T-helper 22 cell (primary cell): ENCODE measurements at regions not wholly inside any gene's neighbourhood (a gene's known extent, or its start where the extent isn't known, plus 50 kb on each side); places are given as distances from the start of the nearest gene placed in this dataset.

Experiments
- DNase-seq: peaks from one replicate; pipeline ENCODE4 v3.0.0-alpha.2; 2020; ENCODE audit warnings: low read depth

DNA sequence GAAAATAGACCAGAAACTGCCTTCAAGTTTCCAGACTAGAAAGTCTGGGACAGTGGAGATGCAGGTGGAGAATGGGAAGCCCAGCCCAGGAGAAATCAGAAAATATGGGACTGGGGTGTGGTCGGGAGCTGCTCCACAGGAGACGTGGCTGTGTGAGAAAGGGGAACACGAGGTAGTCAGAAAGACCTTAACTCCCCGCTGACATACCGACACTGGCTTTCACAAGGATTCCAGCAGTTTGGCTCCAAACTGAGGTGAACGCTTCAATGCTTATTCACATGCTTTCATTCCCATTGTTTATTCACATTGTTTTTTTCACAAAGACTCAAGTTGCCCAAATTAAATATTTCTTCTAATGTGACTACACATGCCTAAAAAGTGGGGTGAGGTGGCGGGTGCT, 111.5 kb upstream of the SLCO3A1 start:
- no peak for DNase-seq

DNA sequence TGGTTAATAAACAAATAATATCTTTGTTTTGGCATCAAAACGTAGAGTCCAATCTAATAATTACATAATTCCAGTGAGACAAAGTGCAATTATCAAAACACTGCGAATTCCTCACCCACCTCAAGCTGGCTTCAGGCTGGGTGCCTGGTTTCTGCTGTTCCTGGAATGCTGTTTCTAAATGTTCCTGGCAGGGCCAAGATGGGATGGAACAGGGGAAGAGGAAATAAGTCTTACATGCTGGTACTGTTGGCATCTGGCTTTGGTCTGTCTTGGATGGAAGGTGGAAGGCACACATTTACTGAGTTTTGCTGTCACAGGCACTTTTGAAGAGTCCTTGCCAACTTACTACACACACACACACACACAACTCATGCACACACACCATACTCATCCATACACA, 101.9 kb upstream of the SLCO3A1 start:
- DNase-seq: no peak

DNA sequence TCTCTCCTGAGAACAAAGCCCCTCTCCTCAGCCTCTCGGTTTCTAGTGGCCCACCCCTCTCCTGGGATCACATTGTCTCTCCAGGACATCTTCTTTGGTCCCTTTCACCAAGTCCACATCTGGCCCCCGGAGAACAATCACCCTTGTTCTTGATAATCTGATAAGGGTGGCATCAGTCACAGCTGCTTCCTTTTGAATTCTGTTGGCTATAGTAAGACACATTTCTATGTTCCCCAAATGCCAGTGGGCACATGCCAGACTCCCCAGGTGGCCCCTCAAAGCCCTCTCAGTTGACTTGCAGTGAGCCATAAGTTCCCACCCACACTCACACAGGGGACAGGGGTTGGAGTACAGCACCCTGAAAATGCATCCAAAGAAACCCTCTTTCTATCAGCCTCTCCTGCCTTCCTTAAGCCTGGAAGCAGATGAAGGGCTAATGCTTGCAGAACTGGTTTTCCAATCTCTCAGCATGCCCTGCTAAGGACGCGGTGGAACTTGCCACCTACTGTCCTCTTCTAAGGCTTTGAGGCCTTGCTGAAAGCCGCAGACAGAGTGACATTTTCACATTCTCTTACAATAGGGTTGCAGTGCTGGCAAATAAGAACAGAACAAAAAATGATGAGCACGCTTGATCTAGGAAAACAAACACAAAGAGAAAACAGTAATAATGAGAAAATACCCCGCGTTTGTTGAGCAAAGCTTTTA, 101.3 kb upstream of the SLCO3A1 start:
- DNase-seq: no peak

DNA sequence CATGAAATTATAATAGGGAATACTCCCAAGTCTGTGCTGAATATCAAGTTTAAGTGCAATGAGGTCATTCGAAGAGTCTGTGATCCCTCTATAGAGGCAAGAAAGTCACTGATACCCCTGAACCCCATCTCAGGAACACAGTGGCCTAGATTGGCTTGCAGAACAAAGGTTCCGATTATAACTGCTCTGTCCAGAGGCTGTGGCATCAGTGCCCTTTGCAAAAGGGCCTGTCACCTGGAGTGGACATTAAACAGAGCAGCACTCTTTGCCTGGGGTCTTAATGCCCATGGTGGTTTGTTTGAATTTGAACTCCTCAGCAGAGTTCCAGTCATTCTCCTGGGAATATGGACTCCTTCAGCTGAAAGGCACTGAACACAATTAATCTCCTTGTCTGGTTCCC, 93.9 kb upstream of the SLCO3A1 start:
- no peak for DNase-seq

DNA sequence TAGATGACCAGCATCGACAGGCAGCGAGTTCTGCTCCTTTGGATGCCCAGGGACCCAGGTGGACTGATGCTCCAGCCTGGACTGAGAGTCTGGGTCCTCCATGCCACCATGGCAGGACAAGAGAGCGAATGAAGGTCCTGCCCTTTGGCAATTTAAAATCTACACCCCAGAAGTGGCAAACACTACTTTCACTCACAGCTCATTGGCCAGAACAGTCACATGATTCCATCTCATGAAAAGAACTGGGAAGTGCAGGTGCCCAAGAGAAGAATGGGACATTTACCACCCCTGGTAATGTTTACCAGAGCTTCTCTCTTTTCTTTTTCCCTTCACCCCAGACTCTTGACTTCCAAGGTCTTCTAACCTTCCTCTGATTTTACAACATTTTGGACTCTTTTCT, 87.8 kb upstream of the SLCO3A1 start:
- DNase-seq: no peak

DNA sequence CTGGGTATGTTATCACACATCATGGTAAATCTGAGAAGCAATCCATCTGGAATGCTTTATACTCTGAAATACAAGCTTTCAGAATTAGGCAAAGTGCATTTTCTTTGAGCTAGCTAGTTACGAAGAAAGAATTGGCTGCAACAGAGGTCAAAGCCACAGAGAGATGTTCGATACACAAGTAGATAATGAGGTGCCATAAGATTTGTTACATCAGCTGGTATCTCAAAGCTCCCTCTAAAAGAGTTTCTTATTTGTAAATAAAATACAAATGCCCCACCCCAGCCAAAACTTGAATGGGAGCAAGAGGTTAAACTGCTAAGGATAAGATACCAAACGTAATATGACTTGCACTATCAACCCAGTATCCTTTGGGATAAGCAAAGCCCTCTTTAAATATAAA, 84.0 kb upstream of the SLCO3A1 start:
- no peak for DNase-seq

DNA sequence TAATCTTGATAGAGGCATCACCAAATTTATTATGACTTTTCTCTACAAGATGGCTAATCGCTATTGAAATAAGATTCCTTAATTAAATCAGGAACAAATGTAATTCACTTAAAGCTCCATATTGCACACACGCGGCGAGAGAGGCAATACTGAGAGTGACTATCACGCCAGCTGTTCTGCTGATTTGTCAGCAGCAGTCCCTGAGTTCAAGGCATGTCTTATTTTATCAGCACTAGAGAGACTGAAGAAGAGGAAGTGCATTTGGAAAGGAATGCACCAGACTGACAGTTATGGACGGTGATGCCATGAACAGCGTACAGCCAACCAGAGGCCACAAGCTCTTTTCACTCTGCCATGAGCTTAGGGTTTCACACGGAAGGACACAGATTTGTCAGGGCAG, 83.6 kb upstream of the SLCO3A1 start:
- no peak for DNase-seq

DNA sequence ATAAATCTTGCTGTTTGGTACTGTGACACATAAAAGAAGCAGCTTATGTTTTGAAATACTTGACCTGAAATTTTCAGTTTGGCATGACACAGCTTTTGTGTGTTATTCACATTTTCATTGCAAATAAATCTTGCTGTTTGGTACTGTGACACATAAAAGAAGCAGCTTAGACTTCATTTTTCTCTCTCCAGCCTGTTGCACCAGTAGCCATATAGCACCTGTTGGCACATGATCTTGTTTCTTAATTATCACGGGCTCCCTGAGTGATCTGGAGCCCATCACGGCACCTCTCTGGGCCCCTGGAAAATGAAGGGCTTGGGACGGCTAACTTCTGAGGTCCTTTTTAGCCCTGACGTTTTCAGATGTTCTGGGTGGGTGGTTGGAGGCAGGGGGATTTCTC, 77.4 kb upstream of the SLCO3A1 start:
- DNase-seq: no peak

DNA sequence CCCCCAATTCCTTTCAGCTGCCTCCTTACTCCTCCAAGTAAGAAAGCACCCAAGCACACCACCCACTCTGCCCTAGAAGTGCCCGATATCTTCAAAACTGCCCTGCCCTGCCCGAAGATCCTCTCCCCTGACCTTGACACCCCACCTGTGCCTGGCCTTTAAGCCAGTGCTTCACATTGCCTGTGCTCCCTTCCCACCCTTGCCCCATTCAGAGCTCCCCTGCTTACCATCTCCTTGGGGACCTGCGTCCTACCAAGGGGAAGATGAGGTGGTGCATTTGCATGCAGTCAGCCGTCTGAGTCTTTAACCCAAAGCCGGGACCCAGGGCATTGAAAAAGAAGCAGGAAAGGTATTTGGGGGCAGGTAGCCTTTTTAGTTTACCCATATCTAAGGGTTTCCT, 73.5 kb upstream of the SLCO3A1 start:
- DNase-seq: no peak

DNA sequence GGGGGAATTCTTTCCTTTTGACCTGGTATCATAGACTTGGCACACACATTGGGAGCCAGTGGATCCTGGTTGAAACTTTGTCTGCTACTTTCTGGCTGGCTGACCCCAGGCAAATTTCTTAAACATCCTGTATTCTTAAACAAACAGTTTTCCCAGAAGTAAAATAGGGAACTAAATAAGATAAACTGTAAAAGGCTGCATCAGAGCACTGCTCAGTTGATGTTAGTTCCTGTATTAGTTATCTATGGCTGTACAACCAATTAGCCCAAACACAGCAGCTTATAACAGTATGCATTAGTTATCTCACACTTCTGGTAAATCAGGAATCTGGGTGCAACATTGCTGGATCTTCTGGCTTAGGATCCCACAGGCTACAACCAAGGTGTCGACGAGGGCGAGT, 73.1 kb upstream of the SLCO3A1 start:
- DNase-seq: no peak

DNA sequence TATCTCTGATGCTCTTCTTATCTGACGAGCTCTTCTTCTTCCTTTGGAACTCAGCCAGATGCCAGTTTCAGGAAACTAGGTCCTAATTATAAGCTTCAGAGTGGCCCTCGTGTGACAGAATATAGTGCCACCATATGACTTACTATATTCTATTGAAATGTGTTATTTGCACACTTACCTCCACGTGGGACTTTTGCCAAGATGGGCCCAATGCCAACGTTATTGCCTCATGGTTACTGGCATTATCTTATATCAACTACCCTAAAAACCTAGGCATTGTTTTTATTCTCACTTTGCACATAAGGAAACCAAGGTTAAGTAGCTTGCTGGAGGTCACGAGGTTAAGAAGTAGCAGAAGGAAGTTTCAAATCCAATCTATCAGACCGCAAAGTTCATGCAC, 71.3 kb upstream of the SLCO3A1 start:
- DNase-seq: no peak

DNA sequence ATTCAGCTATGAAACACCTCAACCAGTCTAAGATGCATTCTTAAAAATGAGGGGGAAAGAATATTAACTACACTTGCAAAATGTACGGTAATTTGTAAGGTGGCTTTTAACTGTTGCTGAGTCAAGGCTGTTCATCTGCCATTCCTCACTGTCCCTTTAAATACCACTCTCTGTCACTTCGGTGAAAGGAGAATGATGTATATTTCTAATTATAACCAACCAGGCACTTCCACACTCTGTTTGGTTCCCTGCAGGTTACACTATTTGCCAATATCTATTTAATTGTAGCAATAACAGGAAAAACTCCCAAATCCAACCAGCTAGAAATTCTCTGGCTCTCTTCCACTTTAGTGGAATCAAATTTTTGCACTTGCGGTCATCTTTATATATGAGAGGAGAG, 70.5 kb upstream of the SLCO3A1 start:
- DNase-seq: no peak

DNA sequence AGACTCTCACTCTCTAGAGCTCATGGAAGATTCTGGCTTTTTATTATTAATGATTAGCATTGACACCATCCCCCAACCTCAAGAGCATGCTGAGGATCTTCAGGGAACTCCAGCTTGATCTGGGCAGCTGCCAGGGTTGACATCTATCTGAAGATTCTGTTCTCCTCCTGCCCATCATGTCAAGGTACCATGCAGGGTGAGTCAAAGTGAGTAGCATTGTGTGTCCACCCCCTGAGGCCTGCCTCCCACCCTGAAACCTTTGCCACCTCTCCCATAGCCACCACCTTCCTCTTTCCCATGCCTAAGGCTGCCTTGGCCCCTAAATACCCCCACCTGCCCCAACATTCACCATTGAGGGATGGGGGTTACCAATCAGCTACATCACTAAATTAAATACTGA, 70.1 kb upstream of the SLCO3A1 start:
- no peak for DNase-seq

DNA sequence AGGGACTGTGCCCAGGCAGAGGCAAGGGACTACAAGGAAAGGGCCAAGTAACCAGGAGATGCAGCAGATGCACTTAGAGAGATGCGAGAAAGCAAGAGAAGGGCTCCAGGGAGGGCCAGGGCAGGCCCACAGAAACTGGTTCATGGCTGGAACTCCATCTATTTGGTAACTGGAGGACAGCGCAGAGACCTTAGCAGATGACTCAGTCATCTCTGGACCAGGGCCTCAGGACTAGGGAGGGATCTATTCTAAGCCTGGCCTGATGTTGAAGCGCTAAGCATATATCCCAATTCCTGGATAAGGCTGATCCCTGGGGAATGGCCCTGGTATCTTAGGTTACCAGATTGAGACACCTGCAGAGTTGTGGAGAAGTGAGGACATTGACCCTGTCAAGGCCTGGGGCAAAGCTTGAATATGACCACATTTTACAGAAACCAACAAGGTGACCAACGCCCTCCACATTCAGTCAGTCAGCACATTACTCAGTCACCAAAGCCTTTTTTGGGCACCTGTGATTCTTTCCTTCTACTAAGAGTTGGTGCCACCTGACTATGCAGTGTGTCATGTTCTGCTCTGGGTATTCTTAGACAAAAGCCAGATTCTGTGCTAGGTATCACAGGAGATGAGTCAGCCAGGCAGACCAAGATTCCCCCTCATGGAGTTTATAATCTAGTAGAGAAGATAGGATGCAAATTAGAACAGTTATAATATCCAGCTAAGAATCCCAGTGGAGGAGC, 68.4 kb upstream of the SLCO3A1 start:
- no peak for DNase-seq

DNA sequence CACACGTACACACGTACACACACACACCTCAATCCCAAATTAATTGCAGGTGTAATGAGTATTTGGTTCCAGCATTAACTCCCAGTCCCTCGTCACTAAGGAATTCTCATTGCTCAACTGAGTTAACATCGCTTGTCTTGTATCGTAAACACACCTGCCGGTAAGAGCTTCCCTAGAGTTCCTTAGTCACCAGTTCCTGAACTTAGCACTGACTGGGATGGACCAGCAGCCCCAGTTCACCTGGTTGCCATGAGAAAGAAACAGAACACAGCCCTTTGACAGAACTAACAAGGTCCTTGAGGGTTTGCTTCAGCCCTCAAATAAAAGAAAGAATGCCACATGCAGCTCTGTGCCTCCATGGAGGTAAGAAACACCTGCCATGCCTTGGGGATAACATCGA, 66.3 kb upstream of the SLCO3A1 start:
- DNase-seq: no peak

DNA sequence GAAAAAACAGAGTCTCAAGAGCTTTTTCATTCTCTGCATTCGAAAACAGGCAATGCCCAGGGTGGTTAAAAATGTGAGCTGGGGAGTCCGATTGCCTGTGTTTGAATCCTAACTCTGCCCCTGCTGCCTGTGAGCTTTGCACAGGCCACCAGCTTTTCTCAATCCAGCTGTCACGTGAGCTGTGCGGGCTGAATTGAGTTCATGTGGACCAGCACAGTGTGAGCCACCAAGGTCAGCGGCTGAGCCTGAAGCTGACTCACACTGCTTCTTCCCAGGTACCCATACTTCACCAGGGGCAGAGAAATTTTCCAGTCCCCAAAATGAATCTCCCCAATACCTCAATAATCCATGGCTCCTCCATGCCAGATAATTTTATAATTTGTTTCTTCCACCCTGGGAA, 64.4 kb upstream of the SLCO3A1 start:
- no peak for DNase-seq

DNA sequence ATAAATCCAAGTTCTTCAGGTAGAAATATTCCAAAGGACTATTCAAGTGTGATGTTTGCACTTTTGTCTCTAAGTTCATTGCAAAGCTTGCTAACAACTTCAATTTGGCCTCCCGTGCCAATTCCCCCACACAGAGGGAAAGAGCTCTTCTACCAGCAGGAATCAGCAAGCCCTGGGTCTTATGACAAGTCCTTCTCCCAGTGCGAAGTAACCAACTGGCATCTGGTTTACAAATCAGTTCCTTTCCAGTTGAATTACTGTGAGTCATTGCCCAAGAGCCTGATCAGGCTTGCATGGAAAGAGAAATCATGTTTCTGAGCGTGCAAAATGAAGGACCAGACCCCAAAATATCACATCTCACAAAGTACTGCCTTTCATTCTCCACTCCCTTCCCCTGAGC, 62.7 kb upstream of the SLCO3A1 start:
- DNase-seq: no peak

DNA sequence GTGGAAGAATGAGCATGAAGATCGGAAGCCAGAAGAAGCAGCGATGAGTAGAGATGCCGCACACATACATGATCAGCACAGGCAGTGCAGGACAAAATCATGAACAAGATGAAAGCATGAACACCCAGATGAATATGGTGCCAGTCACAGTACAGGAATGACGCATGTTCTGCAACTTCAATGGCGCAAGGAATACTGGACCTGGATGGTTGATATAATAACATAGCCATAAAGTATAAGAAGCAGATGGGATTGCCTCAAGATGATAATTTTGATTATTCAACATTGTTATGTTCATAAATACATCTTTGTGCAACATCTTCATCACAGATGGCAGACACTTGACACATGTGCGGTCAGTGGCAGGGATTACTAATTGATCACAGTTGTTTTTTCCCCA, 59.7 kb upstream of the SLCO3A1 start:
- no peak for DNase-seq

DNA sequence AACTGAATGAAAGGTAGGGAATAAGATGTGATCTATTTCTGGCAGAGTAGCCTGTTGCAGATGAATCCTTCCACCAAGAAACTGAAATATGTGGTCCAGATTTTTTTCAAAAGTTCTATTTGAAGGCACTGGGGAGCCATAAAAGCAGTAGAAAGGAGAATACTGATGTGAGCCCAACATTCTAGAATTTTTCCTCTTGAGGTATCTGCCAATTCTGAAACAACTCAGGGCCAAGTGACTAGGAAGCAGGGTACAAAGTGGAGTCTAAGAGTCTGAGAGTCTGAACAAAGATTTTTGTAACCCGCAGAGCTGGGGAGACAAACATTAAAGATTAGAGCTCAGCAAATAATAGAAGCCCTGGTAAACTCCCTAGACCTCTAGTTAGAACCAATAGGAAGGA, 58.3 kb upstream of the SLCO3A1 start:
- no peak for DNase-seq

DNA sequence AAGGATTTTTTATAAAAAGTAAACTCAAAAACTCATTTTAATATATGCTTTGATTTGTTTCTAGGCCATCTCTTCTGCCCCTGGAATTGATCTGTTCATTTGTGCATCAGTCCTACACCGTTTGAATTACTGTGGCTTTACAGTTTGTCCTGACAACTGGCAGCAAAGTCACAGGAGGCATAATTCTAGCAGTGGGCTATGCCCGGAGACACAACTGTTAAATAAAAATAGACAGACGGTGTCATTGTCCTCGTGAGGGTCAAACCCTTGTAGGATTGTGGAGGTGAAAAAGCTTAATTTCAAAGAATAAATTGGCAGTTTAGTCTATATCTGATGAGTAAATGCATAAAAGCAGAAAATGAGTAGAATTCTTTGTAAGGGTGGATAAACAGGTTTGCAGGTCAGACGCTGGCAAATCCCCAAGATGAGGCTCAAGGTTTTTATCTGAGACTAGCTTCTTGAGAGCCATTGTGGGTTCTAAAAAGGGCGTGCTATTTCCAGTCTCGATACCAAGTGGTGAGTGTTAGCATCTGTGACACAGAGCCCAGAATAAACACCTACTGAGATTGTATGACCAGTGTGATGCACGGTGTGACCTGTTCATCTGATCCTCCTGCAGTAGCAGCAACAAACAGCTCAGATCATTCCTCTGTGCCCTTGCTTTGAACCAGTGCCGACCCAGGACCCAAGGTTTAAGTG, 51.5 kb upstream of the SLCO3A1 start:
- no peak for DNase-seq

DNA sequence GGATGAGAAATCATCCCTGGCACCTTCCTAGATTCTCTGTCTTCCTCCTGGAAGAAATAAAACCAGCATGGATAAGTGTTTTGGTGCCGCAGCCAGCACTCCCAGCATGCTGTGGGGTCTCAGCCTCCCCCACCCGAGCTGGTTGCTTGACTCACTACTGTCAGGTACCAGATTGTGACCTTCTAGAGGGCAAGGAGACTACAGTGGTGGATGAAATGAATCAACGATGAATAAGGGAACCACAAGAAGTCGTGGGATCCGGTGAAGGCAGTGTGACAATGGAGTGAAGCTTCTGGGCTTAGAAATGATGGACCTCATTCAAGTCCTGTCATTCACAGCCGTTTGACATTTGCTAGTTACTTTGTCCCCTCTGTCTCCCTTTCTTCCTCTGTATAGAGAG, 50.2 kb upstream of the SLCO3A1 start:
- DNase-seq: no peak
